Raji (cell line): ENCODE measurements at regions not wholly inside any gene's neighbourhood (a gene's known extent, or its start where the extent isn't known, plus 50 kb on each side); places are given as distances from the start of the nearest gene placed in this dataset.

Experiments used
- POLR2A ChIP-seq: IDR thresholded peaks from 2 replicates; pipeline ENCODE4 v1.6.1; 2011; ENCODE audit warnings: low read depth, low read length, control low read depth; ENCODE audit not compliant: insufficient read depth

GRCh38 chr22:47299863-47300697 lies 537.6 kb downstream of the TBC1D22A start:
- no peak for TF ChIP-seq POLR2A

- TF ChIP-seq POLR2A: no peak
Measured at GRCh38 chr22:47299211-47299862, 536.9 kb downstream of the TBC1D22A start.

- no peak for TF ChIP-seq POLR2A
Measured at GRCh38 chr22:47298017-47298785, 535.8 kb downstream of the TBC1D22A start.

GRCh38 chr22:47297261-47298016 lies 535.0 kb downstream of the TBC1D22A start:
- no peak for TF ChIP-seq POLR2A

- TF ChIP-seq POLR2A: no peak
Measured at GRCh38 chr22:47296405-47297260, 534.2 kb downstream of the TBC1D22A start.

GRCh38 chr22:47295982-47296381 lies 533.5 kb downstream of the TBC1D22A start:
- no peak for TF ChIP-seq POLR2A

GRCh38 chr22:47295226-47295901 lies 532.9 kb downstream of the TBC1D22A start:
- TF ChIP-seq POLR2A: no peak

- TF ChIP-seq POLR2A: no peak
Measured at GRCh38 chr22:47294576-47294975, 532.1 kb downstream of the TBC1D22A start.

GRCh38 chr22:47294222-47294532 lies 531.7 kb downstream of the TBC1D22A start:
- no peak for TF ChIP-seq POLR2A

GRCh38 chr22:47293368-47294221 lies 531.1 kb downstream of the TBC1D22A start:
- no peak for TF ChIP-seq POLR2A

- no peak for TF ChIP-seq POLR2A
Measured at GRCh38 chr22:47292546-47293320, 530.3 kb downstream of the TBC1D22A start.
